ENCODE measurements at regions not wholly inside any gene's neighbourhood (a gene's known extent, or its start where the extent isn't known, plus 50 kb on each side); places are given as distances from the start of the nearest gene placed in this dataset.

- TF ChIP-seq BCLAF1 (IDR thresholded peaks at IDR 0.05) (no peak), PAX5 (IDR thresholded peaks at IDR 0.05; ENCODE audit: borderline replicate concordance, low read depth, low read length) (no peak), RAD51 (IDR thresholded peaks at IDR 0.05) (no peak), SMC3 (IDR thresholded peaks at IDR 0.05; ENCODE audit: borderline replicate concordance, low read length) (no peak), ESRRA (IDR thresholded peaks at IDR 0.05; ENCODE audit: low read length) (no peak), CTCF (IDR thresholded peaks at IDR 0.05 in 2 of 3, conservative IDR thresholded peaks at IDR 0.05 in 1 of 3; ENCODE audit: control insufficient read depth in 2 of 3, extremely low read depth in 1 of 3, insufficient read depth in 1 of 3, low read depth in 3 of 3, low read length in 3 of 3) (no peak)
Measured at GRCh38 chr1:221514806-221515205, 227.1 kb downstream of the DUSP10 start (continued).

GRCh38 chr1:221515496-221515895 is 226.4 kb downstream of the DUSP10 start:
- RAD21 ChIA-PET (ENCODE audit: unreplicated experiment), result interaction anchor here (1.6 kb wide), 1 partner anchor 38 kb away, joined by 3 read pairs; no protein-coding TSS in a partner anchor
- no peaks in the 10 kb centered on the region for H3K79me2 ChIP-seq (ENCODE audit: control insufficient read depth, insufficient read depth, low read length)
- H3K27ac ChIP-seq (ENCODE audit: control insufficient read depth, insufficient read depth), result no peak overlapping the region
- no peaks in the 10 kb centered on the region for H3K4me1 ChIP-seq (ENCODE audit: control insufficient read depth, insufficient read depth, low read length)
- no peak overlapping the region for H3K4me3 ChIP-seq
- no peak overlapping the region for H2AFZ ChIP-seq (ENCODE audit: control insufficient read depth, low read depth, low read length)
- ATAC-seq (no peak), FAIRE-seq (no peak), DNase-seq (ENCODE audit: low read depth, low spot score) (no peak)
- H3K4me2 ChIP-seq (ENCODE audit: control insufficient read depth, insufficient read depth), result no peak overlapping the region
- TF ChIP-seq SPI1 (IDR thresholded peaks at IDR 0.05; ENCODE audit: borderline replicate concordance, insufficient read depth, low read depth, low read length) (no peak), SMC3 (IDR thresholded peaks at IDR 0.05; ENCODE audit: borderline replicate concordance, low read length) (no peak), RB1 (IDR thresholded peaks at IDR 0.05; ENCODE audit: borderline replicate concordance) (no peak), MXI1 (IDR thresholded peaks at IDR 0.05; ENCODE audit: low read depth, low read length) (no peak), WRNIP1 (IDR thresholded peaks at IDR 0.05; ENCODE audit: borderline replicate concordance, low read depth, low read length) (no peak), ATF3 (IDR thresholded peaks at IDR 0.05; ENCODE audit: borderline replicate concordance, extremely low read depth, low read depth, low read length) (no peak), FOS (IDR thresholded peaks at IDR 0.05; ENCODE audit: borderline replicate concordance, extremely low read depth, insufficient read length) (no peak)
- no peaks in the 10 kb centered on the region for H4K20me1 ChIP-seq (ENCODE audit: control insufficient read depth, insufficient read depth)
- POLR2A ChIA-PET, result no interaction called here
- H3K9ac ChIP-seq (ENCODE audit: control insufficient read depth, insufficient read depth, low read length), result no peak overlapping the region
- H3K36me3 ChIP-seq (ENCODE audit: control insufficient read depth in 2 of 2, insufficient read depth in 2 of 2, low read length in 1 of 2), result no peaks in the 10 kb centered on the region
- in situ Hi-C loops (cut with MboI), result no loop called here
- no peaks in the 10 kb centered on the region for H3K9me3 ChIP-seq (replicated peaks; ENCODE audit: control insufficient read depth, insufficient read depth, low read length)
- no TSS peak for BruUV-seq (replicated peaks)
- intact Hi-C loops (cut with micrococcal nuclease; ENCODE audit: unreplicated experiment), result no loop called here
- CTCF ChIA-PET, result no interaction called here
- no peaks in the 10 kb centered on the region for H3K27me3 ChIP-seq (replicated peaks in 1 of 2; ENCODE audit: control insufficient read depth in 2 of 2, insufficient read depth in 2 of 2, low read length in 1 of 2)
- SMC1A ChIA-PET (ENCODE audit: uncharacterized antibody, unreplicated experiment), result interaction anchor here (0.5 kb wide), 1 partner anchor 61 kb away, joined by 3 read pairs; no protein-coding TSS in a partner anchor
